Endothelial cell of umbilical vein (primary cell): ENCODE measurements at regions not wholly inside any gene's neighbourhood (a gene's known extent, or its start where the extent isn't known, plus 50 kb on each side); places are given as distances from the start of the nearest gene placed in this dataset.

ENCODE experiments used
- BruUV-seq: library from RNA; stranded (reverse); fragments of 400-500 nt; replicated peaks from 2 replicates; lab custom pipeline; 2021; lab: Mats Ljungman, UMichigan
- CTCF ChIA-PET: fragments of 300-600, 350-600 bp; sonication (Branson Sonifier 250); formaldehyde crosslinking; loops from one replicate; lab custom pipeline; 2021; ENCODE audit warnings: antibody characterized with exemption, inconsistent platforms; lab: Charles Lee
- POLR2A ChIA-PET: fragments of 300-600, 350-600 bp; sonication (Branson Sonifier 250); formaldehyde crosslinking; loops from one replicate; lab custom pipeline; 2021; ENCODE audit warnings: antibody characterized with exemption, inconsistent platforms; lab: Charles Lee
- DNase-seq: peaks from one replicate; pipeline ENCODE4 v3.0.0-alpha.2; 2011; ENCODE audit warnings: low read depth, low spot score
- FAIRE-seq: peaks from 2 replicates; lab custom pipeline; 2011; peaks lifted over from hg19 to GRCh38; lab: Jason Lieb, UNC
- H2AFZ ChIP-seq: 2 replicates; pipeline ENCODE4 v1.6.0; 2012; ENCODE audit warnings: low read depth, low read length, control low read depth, inconsistent platforms
- H3K27ac ChIP-seq: 2 replicates; pipeline ENCODE4 v1.5.1; 2011; ENCODE audit warnings: low read depth, mild to moderate bottlenecking, control low read depth, low read length, moderate library complexity; ENCODE audit not compliant: insufficient read depth
- H3K27me3 ChIP-seq, 2 experiments: 2 replicates each; pipeline versions ENCODE4 v1.6.0 to v1.6.1; 2011; ENCODE audit warnings: low read length in 2 of 2, mixed read lengths in 1 of 2; ENCODE audit not compliant: control insufficient read depth in 2 of 2, insufficient read depth in 2 of 2
- H3K36me3 ChIP-seq, 2 experiments: 2 replicates in 1 of 2; 3 replicates in 1 of 2; pipeline ENCODE4 v1.5.1; 2011; ENCODE audit warnings: low read length in 2 of 2, mild to moderate bottlenecking in 1 of 2, moderate library complexity in 1 of 2; ENCODE audit not compliant: control insufficient read depth in 2 of 2, insufficient read depth in 2 of 2; ENCODE audit errors: extremely low read depth in 1 of 2
- H3K4me1 ChIP-seq: 3 replicates; pipeline ENCODE4 v1.5.1; 2011; ENCODE audit warnings: mild to moderate bottlenecking, low read length; ENCODE audit not compliant: control insufficient read depth, insufficient read depth; ENCODE audit errors: extremely low read depth
- H3K4me2 ChIP-seq: 2 replicates; pipeline ENCODE4 v1.6.1; 2011; ENCODE audit warnings: low read length, control low read depth, mixed read lengths; ENCODE audit not compliant: insufficient read depth
- H3K4me3 ChIP-seq, 3 experiments: fragments of 200-600 bp in 1 of 3; sonication (generic), shearing (Covaris generic) in 1 of 3; replicated peaks in 1 of 3; 2 replicates each; pipeline ENCODE4 v1.5.1; 2011 to 2016; ENCODE audit warnings: control low read depth in 3 of 3, low read length in 3 of 3, mild to moderate bottlenecking in 2 of 3, inconsistent platforms in 1 of 3, low read depth in 1 of 3, moderate library complexity in 1 of 3; ENCODE audit not compliant: insufficient read depth in 1 of 3
- H3K79me2 ChIP-seq: 2 replicates; pipeline ENCODE4 v1.6.0; 2012; ENCODE audit warnings: low read length, inconsistent platforms; ENCODE audit not compliant: control insufficient read depth, insufficient read depth
- H3K9ac ChIP-seq: replicated peaks from 2 replicates; pipeline ENCODE3; 2011; ENCODE audit warnings: low read length, control low read depth; ENCODE audit not compliant: insufficient read depth; ENCODE audit errors: extremely low read depth
- H3K9me1 ChIP-seq: replicated peaks from 3 replicates; pipeline ENCODE4 v1.6.0; 2011; ENCODE audit warnings: mild to moderate bottlenecking, low read length; ENCODE audit not compliant: control insufficient read depth, insufficient read depth; ENCODE audit errors: extremely low read depth
- H3K9me3 ChIP-seq: replicated peaks from 2 replicates; pipeline ENCODE4 v1.5.1; 2012; ENCODE audit warnings: low read length, inconsistent platforms; ENCODE audit not compliant: control insufficient read depth, insufficient read depth
- H4K20me1 ChIP-seq: replicated peaks from 2 replicates; pipeline ENCODE3; 2011; ENCODE audit warnings: mild to moderate bottlenecking, low read length; ENCODE audit not compliant: control insufficient read depth, insufficient read depth; ENCODE audit errors: extremely low read depth
- CTCF ChIP-seq, 2 donors: IDR thresholded peaks; 1 replicate in 1 of 2; 2 replicates in 1 of 2; pipeline ENCODE4 v1.5.1; 2011; ENCODE audit warnings: low read length in 2 of 2, mild to moderate bottlenecking in 2 of 2, moderate library complexity in 2 of 2, control low read depth in 1 of 2, inconsistent platforms in 1 of 2, low read depth in 1 of 2; ENCODE audit not compliant: insufficient read depth in 1 of 2; ENCODE audit errors: extremely low read depth in 1 of 2
- EZH2 ChIP-seq: IDR thresholded peaks from 2 replicates; pipeline ENCODE4 v1.6.1; 2012; ENCODE audit warnings: borderline replicate concordance, low read depth, mild to moderate bottlenecking, moderate library complexity, low read length, inconsistent platforms; ENCODE audit not compliant: severe bottlenecking
- FOS ChIP-seq: IDR thresholded peaks from 2 replicates; pipeline ENCODE4 v1.6.1; 2011; ENCODE audit warnings: mild to moderate bottlenecking, low read length, moderate library complexity, borderline replicate concordance; ENCODE audit not compliant: insufficient read depth
- GATA2 ChIP-seq: IDR thresholded peaks from 2 replicates; pipeline ENCODE4 v1.7.0; 2011; ENCODE audit warnings: low read depth, mild to moderate bottlenecking, moderate library complexity, mixed read lengths, low read length; ENCODE audit not compliant: insufficient read length, insufficient read depth
- JUN ChIP-seq: IDR thresholded peaks from 2 replicates; pipeline ENCODE4 v1.6.1; 2011; ENCODE audit warnings: borderline replicate concordance, low read depth; ENCODE audit not compliant: insufficient read length, insufficient read depth
- MYC ChIP-seq: IDR thresholded peaks from one replicate; pipeline ENCODE4 v1.6.1; 2011; ENCODE audit warnings: mild to moderate bottlenecking, low read depth, low read length
- POLR2A ChIP-seq: IDR thresholded peaks from 2 replicates; pipeline ENCODE4 v1.6.1; 2012; ENCODE audit warnings: low read depth, mild to moderate bottlenecking, control low read depth, low read length
- POLR2AphosphoS5 ChIP-seq: IDR thresholded peaks from 2 replicates; pipeline ENCODE4 v1.6.1; 2012; ENCODE audit warnings: low read depth, mild to moderate bottlenecking, control low read depth, low read length, moderate library complexity; ENCODE audit not compliant: insufficient read depth
- dilution Hi-C: fragments of 300-500 bp; cut with MboI; formaldehyde crosslinking; loops from one replicate; pipeline ENCODE4 v1.15.0; 2019; ENCODE audit warnings: low sequenced_read_pairs; ENCODE audit not compliant: extremely low pct_ligation_motif_present
- intact Hi-C: fragments of 100-400 bp; cut with micrococcal nuclease; formaldehyde crosslinking; loops from one replicate; pipeline ENCODE4 v1.10.0; 2022
- TF ChIP-seq, protein P1 (sequence below): IDR thresholded peaks from 2 replicates; pipeline ENCODE4 v1.6.1; 2011; ENCODE audit not compliant: insufficient read depth, insufficient read length

GRCh38 chr2:41910126-41910525, 137.7 kb upstream of the PKDCC start:
- H3K4me2 ChIP-seq: no peak overlapping the region
- dilution Hi-C loops (no loop called here), intact Hi-C loops (no loop called here)
- no peak overlapping the region for H2AFZ ChIP-seq
- no peak for TF ChIP-seq JUN
- TF ChIP-seq EZH2: no peak
- no peak for TF ChIP-seq CTCF (IDR thresholded peaks at IDR 0.05; ENCODE audit: extremely low read depth in 1 of 2, insufficient read depth in 1 of 2, low read depth in 1 of 2, low read length in 2 of 2)
- TF ChIP-seq MYC: no peak
- no peak for TF ChIP-seq POLR2A
- no peak for TF ChIP-seq POLR2AphosphoS5
- TF ChIP-seq, protein P1, sequence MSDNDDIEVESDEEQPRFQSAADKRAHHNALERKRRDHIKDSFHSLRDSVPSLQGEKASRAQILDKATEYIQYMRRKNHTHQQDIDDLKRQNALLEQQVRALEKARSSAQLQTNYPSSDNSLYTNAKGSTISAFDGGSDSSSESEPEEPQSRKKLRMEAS: no peak
- TF ChIP-seq GATA2: no peak
- TF ChIP-seq FOS: no peak
- ChIA-PET CTCF (no interaction called here), POLR2A (no interaction called here)
- peaks cover 7 to 8% of the 10 kb centered on the region in 2 experiments for H3K27me3 ChIP-seq
- H3K9me1 ChIP-seq: no peaks in the 10 kb centered on the region
- peaks cover 8% of the 10 kb centered on the region for H3K4me1 ChIP-seq
- no peaks in the 10 kb centered on the region for H3K79me2 ChIP-seq
- H3K9ac ChIP-seq: no peak overlapping the region
- H3K36me3 ChIP-seq: no peaks in the 10 kb centered on the region
- FAIRE-seq (no peak), DNase-seq (no peak)
- no peak overlapping the region for H3K27ac ChIP-seq
- no peak overlapping the region for H3K4me3 ChIP-seq
- no peaks in the 10 kb centered on the region for H4K20me1 ChIP-seq
- H3K9me3 ChIP-seq: no peaks in the 10 kb centered on the region
- BruUV-seq: no TSS peak
